HEK293 (cell line): ENCODE measurements at regions not wholly inside any gene's neighbourhood (a gene's known extent, or its start where the extent isn't known, plus 50 kb on each side); places are given as distances from the start of the nearest gene placed in this dataset.
"Not testable (repeated sequence)": the region's sequence is repeated elsewhere in the genome, so short reads cannot be mapped to it uniquely, and the experiment has no call there.

ENCODE experiments used
- CTCF ChIA-PET: fragments of 350-600 bp; formaldehyde crosslinking; extraction: SDS; loops from one replicate; lab custom pipeline; 2021; ENCODE audit warnings: antibody characterized with exemption; lab: Yijun Ruan, JAX
- POLR2A ChIA-PET: fragments of 300-600 bp; formaldehyde crosslinking; extraction: SDS; loops from one replicate; lab custom pipeline; 2020; ENCODE audit warnings: antibody characterized with exemption, inconsistent platforms; lab: Yijun Ruan, JAX
- H3K27ac ChIP-seq: fragments of 200-500 bp; sonication (Bioruptor generic); 2 replicates; pipeline ENCODE4 v1.5.1; 2014; ENCODE audit warnings: low read depth, low read length, control low read depth, inconsistent platforms; ENCODE audit errors: extremely low read depth
- H3K36me3 ChIP-seq, 2 experiments: fragments of 200-500 bp in 1 of 2; sonication (Bioruptor generic) in 1 of 2; 1 replicate in 1 of 2; 2 replicates in 1 of 2; pipeline ENCODE4 v1.5.1; 2014 to 2017; ENCODE audit warnings: inconsistent platforms in 2 of 2, low read length in 2 of 2; ENCODE audit not compliant: control insufficient read depth in 2 of 2, insufficient read depth in 1 of 2
- H3K4me1 ChIP-seq: fragments of 200-500 bp; sonication (Bioruptor generic); 2 replicates; pipeline ENCODE4 v1.5.1; 2014; ENCODE audit warnings: mild to moderate bottlenecking, low read length, inconsistent platforms; ENCODE audit not compliant: control insufficient read depth, insufficient read depth
- H3K4me3 ChIP-seq: 2 replicates; pipeline ENCODE4 v1.5.1; 2011; ENCODE audit warnings: low read depth, mild to moderate bottlenecking, control low read depth, low read length, moderate library complexity
- H3K9me3 ChIP-seq: fragments of 200-500 bp; sonication (Bioruptor generic); 2 replicates; pipeline ENCODE4 v1.5.1; 2014; ENCODE audit warnings: low read depth, low read length, inconsistent platforms; ENCODE audit not compliant: control insufficient read depth, insufficient read depth
- ZNF596 ChIP-seq: fragments of 450-650 bp; IDR thresholded peaks from 2 replicates; pipeline ENCODE4 v1.5.0; 2018; ENCODE audit warnings: missing biosample characterization, mild to moderate bottlenecking, missing genetic modification characterization, moderate library complexity
- ZNF701 ChIP-seq: fragments of 450-650 bp; formaldehyde crosslinking; IDR thresholded peaks from 2 replicates; pipeline ENCODE4 v1.5.1; 2016; ENCODE audit warnings: missing biosample characterization, missing genetic modification characterization

DNA sequence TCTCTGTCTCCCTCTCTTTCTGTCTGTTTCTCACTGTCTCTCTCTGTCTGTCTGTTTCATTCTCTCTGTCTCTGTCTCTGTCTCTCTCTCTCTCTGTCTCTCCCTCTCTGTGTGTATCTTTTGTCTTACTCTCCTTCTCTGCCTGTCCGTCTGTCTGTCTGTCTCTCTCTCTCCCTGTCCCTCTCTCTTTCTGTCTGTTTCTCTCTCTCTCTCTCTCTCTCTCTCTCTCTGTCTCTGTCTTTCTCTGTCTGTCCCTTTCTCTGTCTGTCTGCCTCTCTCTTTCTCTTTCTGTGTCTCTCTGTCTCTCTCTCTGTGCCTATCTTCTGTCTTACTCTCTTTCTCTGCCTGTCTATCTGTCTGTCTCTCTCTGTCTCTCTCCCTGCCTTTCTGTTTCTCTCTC, 2288.4 kb upstream of the TPTE start:
- CTCF ChIA-PET, POLR2A ChIA-PET: not testable (repeated sequence)

DNA sequence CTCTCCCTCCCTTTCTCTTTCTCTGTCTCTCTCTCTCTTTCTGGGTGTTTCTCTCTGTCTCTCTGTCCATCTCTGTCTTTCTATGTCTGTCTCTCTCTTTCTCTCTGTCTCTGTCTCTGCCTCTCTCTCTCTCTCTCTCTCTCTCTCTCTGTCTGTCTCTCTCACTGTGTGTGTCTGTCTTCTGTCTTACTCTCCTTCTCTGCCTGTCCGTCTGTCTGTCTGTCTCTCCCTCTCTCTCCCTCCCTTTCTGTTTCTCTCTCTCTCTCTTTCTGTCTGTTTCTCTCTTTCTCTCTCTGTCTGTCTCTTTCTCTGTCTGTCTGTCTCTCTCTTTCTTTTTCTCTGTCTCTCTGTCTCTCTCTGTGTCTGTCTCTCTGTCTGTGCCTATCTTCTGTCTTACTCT, 2287.3 kb upstream of the TPTE start:
- H3K4me1 ChIP-seq, POLR2A ChIA-PET, H3K9me3 ChIP-seq, H3K27ac ChIP-seq, H3K36me3 ChIP-seq, CTCF ChIA-PET, H3K4me3 ChIP-seq: not testable (repeated sequence)
- peak; percentile 54; the same call in 1 of the 2 replicates for TF ChIP-seq ZNF701 (tag by site-specific recombination)

More for the DNA sequence above, 2288.4 kb upstream of the TPTE start:
- H3K4me3 ChIP-seq, H3K36me3 ChIP-seq, H3K27ac ChIP-seq, H3K4me1 ChIP-seq, H3K9me3 ChIP-seq: not testable (repeated sequence)
- peak; percentile 58; the same call in 1 of the 2 replicates for TF ChIP-seq ZNF596 (tag by site-specific recombination)

DNA sequence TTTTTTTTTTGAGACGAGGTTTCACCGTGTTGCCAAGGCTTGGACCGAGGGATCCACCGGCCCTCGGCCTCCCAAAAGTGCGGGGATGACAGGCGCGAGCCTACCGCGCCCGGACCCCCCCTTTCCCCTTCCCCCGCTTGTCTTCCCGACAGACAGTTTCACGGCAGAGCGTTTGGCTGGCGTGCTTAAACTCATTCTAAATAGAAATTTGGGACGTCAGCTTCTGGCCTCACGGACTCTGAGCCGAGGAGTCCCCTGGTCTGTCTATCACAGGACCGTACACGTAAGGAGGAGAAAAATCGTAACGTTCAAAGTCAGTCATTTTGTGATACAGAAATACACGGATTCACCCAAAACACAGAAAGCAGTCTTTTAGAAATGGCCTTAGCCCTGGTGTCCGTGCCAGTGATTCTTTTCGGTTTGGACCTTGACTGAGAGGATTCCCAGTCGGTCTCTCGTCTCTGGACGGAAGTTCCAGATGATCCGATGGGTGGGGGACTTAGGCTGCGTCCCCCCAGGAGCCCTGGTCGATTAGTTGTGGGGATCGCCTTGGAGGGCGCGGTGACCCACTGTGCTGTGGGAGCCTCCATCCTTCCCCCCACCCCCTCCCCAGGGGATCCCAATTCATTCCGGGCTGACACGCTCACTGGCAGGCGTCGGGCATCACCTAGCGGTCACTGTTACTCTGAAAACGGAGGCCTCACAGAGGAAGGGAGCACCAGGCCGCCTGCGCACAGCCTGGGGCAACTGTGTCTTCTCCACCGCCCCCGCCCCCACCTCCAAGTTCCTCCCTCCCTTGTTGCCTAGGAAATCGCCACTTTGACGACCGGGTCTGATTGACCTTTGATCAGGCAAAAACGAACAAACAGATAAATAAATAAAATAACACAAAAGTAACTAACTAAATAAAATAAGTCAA, 2276.4 kb upstream of the TPTE start:
- POLR2A ChIA-PET, CTCF ChIA-PET, H3K27ac ChIP-seq, H3K9me3 ChIP-seq, H3K4me1 ChIP-seq, H3K4me3 ChIP-seq, H3K36me3 ChIP-seq: not testable (repeated sequence)

DNA sequence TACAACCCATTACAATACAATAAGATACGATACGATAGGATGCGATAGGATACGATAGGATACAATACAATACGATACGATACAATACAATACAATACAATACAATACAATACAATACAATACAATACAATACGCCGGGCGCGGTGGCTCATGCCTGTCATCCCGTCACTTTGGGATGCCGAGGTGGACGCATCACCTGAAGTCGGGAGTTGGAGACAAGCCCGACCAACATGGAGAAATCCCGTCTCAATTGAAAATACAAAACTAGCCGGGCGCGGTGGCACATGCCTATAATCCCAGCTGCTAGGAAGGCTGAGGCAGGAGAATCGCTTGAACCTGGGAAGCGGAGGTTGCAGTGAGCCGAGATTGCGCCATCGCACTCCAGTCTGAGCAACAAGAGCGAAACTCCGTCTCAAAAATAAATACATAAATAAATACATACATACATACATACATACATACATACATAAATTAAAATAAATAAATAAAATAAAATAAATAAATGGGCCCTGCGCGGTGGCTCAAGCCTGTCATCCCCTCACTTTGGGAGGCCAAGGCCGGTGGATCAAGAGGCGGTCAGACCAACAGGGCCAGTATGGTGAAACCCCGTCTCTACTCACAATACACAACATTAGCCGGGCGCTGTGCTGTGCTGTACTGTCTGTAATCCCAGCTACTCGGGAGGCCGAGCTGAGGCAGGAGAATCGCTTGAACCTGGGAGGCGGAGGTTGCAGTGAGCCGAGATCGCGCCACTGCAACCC, 2275.6 kb upstream of the TPTE start:
- H3K4me3 ChIP-seq, POLR2A ChIA-PET, H3K9me3 ChIP-seq, H3K4me1 ChIP-seq, CTCF ChIA-PET, H3K27ac ChIP-seq, H3K36me3 ChIP-seq: not testable (repeated sequence)

DNA sequence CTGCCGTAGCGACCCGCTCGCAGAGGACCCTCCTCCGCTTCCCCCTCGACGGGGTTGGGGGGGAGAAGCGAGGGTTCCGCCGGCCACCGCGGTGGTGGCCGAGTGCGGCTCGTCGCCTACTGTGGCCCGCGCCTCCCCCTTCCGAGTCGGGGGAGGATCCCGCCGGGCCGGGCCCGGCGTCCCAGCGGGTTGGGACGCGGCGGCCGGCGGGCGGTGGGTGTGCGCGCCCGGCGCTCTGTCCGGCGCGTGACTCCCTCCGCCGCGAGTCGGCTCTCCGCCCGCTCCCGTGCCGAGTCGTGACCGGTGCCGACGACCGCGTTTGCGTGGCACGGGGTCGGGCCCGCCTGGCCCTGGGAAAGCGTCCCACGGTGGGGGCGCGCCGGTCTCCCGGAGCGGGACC, 2269.7 kb upstream of the TPTE start:
- H3K9me3 ChIP-seq, H3K27ac ChIP-seq, CTCF ChIA-PET, H3K36me3 ChIP-seq, H3K4me3 ChIP-seq, H3K4me1 ChIP-seq, POLR2A ChIA-PET: not testable (repeated sequence)

DNA sequence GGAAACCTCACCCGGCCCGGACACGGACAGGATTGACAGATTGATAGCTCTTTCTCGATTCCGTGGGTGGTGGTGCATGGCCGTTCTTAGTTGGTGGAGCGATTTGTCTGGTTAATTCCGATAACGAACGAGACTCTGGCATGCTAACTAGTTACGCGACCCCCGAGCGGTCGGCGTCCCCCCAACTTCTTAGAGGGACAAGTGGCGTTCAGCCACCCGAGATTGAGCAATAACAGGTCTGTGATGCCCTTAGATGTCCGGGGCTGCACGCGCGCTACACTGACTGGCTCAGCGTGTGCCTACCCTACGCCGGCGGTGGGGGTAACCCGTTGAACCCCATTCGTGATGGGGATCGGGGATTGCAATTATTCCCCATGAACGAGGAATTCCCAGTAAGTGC, 2266.3 kb upstream of the TPTE start:
- H3K4me3 ChIP-seq, H3K4me1 ChIP-seq, H3K27ac ChIP-seq, POLR2A ChIA-PET, H3K36me3 ChIP-seq, H3K9me3 ChIP-seq, CTCF ChIA-PET: not testable (repeated sequence)

DNA sequence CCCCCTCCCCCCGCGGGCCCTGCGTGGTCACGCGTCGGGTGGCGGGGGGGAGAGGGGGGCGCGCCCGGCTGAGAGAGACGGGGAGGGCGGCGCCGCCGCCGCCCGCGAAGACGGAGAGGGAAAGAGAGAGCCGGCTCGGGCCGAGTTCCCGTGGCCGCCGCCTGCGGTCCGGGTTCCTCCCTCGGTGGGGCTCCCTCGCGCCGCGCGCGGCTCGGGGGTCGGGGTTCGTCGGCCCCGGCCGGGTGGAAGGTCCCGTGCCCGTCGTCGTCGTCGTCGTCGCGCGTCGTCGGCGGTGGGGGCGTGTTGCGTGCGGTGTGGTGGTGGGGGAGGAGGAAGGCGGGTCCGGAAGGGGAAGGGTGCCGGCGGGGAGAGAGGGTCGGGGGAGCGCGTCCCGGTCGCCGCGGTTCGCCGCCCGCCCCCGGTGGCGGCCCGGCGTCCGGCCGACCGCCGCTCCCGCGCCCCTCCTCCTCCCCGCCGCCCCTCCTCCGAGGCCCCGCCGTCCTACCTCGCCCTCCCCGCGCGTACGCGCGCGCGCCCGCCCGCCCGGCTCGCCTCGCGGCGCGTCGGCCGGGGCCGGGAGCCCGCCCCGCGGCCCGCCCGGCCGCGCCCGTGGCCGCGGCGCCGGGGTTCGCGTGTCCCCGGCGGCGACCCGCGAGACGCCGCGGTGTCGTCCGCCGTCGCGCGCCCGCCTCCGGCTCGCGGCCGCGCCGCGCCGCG, 2264.1 kb upstream of the TPTE start:
- H3K36me3 ChIP-seq, H3K27ac ChIP-seq, H3K4me3 ChIP-seq, H3K4me1 ChIP-seq, H3K9me3 ChIP-seq, CTCF ChIA-PET, POLR2A ChIA-PET: not testable (repeated sequence)

DNA sequence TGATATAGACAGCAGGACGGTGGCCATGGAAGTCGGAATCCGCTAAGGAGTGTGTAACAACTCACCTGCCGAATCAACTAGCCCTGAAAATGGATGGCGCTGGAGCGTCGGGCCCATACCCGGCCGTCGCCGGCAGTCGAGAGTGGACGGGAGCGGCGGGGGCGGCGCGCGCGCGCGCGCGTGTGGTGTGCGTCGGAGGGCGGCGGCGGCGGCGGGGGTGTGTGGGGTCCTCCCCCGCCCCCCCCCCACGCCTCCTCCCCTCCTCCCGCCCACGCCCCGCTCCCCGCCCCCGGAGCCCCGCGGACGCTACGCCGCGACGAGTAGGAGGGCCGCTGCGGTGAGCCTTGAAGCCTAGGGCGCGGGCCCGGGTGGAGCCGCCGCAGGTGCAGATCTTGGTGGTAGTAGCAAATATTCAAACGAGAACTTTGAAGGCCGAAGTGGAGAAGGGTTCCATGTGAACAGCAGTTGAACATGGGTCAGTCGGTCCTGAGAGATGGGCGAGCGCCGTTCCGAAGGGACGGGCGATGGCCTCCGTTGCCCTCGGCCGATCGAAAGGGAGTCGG, 2261.2 kb upstream of the TPTE start:
- H3K9me3 ChIP-seq, H3K4me1 ChIP-seq, POLR2A ChIA-PET, H3K4me3 ChIP-seq, CTCF ChIA-PET, H3K36me3 ChIP-seq, H3K27ac ChIP-seq: not testable (repeated sequence)
